ENCODE measurements at regions not wholly inside any gene's neighbourhood (a gene's known extent, or its start where the extent isn't known, plus 50 kb on each side); places are given as distances from the start of the nearest gene placed in this dataset.

DNA sequence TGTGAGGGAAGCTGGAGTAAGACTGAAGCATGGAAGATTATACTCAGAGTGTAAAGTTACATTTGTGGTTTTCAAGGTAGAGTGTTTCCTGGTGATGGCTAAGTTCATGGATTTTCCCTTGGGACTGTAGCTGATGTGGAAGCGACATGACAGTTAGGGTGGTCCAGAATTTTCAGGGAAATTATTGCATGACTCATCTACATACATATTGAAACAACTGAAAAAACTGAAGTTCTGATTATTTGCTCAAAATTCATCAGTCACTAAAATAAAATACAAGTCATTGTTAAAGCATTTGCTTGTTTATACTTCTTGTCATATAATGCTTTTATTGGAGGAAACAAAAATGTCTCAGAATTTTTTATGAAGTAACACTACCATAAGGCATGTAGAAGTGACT is 700.0 kb downstream of the RFPL4B start:
- TF ChIP-seq CTCF (IDR thresholded peaks at IDR 0.05) = no peak
- no peak for TF ChIP-seq POLR2A (IDR thresholded peaks at IDR 0.05)

Data from ovary (tissue), 3 donors.